ENCODE measurements at regions not wholly inside any gene's neighbourhood (a gene's known extent, or its start where the extent isn't known, plus 50 kb on each side); places are given as distances from the start of the nearest gene placed in this dataset.

DNA sequence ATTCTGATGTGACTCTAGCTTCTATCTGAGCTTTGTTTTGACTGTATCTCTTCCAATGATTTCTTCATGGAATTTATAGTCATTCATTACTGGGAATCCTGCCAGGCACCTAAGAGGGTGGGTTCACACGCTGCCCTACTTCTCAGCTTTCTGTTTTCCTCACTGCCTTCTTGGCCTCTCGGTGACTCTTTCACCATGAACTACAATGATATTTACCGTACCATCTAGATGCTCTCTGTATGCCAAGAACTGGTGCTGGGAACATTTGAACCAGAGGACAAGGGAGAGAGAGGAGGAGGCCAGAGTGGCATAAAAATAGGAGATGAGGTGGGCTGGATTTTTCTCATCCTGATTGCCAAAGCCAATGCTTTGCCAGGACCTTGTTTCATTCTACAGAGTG is 280.0 kb upstream of the P2RY1 start:
- H3K27me3 Mint-ChIP-seq, result peaks cover 28% of the 10 kb centered on the region
- no peaks in the 10 kb centered on the region for H3K9me3 ChIP-seq (ENCODE audit: control insufficient read depth, low read length, poor library complexity, severe bottlenecking)
- DNase-seq (no peak), ATAC-seq (no peak)
- peaks cover 9% of the 10 kb centered on the region for H3K4me1 Mint-ChIP-seq
- H3K36me3 Mint-ChIP-seq (ENCODE audit: low read depth), result no peaks in the 10 kb centered on the region
- H3K27ac Mint-ChIP-seq, result no peak overlapping the region
- H3K4me3 Mint-ChIP-seq, result no peak overlapping the region

DNA sequence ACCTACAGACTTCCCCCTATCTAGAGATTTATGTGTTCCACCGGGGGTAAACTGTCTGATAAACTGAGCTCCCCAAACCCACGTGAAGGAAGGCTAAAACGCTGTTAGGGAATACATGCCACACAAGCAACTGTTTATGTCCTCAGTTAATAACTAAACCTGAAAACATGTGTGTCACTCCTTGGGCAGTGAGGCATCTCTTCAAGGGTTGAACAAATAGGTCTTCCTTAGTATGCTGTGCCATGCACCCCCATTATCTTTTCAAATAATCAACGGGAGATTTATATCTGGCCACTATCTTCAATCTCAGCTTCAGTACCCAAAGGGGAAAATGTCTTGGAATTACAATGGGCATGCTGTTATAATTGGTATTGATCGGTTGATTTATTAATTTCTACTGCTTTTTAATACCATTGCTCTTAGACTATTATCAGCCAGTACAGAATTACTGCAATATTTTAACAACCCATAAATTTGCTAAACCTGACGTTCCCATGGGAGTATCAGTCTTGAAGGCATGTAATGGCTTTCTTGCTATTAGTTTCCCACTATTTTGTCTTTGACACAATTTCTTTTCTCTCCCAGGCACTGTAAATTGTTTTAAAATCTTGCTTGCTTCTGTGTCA is 279.2 kb upstream of the P2RY1 start:
- ATAC-seq, result no peak
- Mint-ChIP-seq H3K27ac (no peak overlapping the region), H3K4me1 (peaks cover 9% of the 10 kb centered on the region), H3K27me3 (peaks cover 30% of the 10 kb centered on the region), H3K36me3 (ENCODE audit: low read depth) (no peaks in the 10 kb centered on the region), H3K4me3 (no peak overlapping the region)
- DNase-seq, result no peak
- no peaks in the 10 kb centered on the region for H3K9me3 ChIP-seq (ENCODE audit: control insufficient read depth, low read length, poor library complexity, severe bottlenecking)

DNA sequence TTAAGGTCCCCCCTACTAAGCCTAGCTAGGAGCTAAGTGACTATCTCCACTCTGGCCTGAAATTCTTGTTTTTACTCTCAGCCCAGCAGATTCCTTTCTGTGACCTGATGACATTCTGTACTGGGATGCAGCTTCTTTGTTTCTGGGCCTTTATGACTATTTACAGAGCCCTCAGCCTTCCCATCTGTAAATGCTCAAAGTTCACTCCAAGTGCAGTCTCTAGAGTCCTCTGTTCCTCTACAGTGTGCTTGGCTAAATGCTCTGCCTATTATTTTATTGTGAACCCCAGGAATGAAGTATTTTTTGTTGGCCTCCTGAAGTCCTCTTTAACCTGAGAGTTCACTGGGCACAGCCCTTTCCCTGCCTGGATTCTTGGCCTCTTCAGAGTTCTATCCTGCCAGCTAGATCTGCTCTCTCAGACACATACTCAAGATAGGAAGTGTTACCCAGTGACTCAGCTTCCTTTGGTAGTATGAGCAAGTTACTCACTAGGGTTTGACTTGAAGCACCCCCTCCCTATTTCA is 278.1 kb upstream of the P2RY1 start:
- DNase-seq (no peak), ATAC-seq (no peak)
- Mint-ChIP-seq H3K27me3 (peaks cover 31% of the 10 kb centered on the region), H3K4me1 (peaks cover 9% of the 10 kb centered on the region), H3K36me3 (ENCODE audit: low read depth) (no peaks in the 10 kb centered on the region), H3K4me3 (no peak overlapping the region), H3K27ac (no peak overlapping the region)
- no peaks in the 10 kb centered on the region for H3K9me3 ChIP-seq (ENCODE audit: control insufficient read depth, low read length, poor library complexity, severe bottlenecking)

DNA sequence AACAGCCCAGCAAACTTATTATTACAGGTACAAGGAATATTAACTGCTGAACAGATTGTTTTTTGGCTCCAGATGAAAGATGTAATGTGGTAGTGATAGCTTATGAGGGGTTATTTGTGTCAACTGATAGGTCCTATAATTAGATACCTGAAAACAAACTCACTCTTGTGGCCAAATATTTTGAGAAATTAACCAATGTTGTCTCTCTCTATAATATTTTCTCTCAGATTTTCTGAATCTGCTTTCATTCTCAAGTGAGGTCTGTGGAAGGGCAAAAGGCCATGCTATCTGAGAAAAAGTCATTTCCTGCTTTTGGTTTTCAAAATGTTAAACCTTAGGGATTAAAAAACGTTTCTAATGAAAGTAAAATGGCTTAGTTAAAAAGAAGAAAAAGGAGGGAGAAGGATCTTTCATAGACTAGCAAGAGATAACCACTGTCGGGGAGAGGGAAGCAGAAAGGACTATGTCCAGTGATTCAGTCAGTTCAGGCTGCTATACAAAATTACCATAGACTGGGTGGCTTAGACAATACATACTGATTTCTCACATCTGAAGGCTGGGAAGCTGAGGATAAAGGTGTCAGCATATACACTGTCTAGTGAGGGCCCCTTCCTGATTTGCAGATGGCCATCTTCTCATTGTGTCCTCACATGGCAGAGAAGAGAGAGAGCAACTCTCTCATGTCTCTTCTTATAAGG is 277.5 kb upstream of the P2RY1 start:
- H3K4me3 Mint-ChIP-seq, result no peak overlapping the region
- peaks cover 31% of the 10 kb centered on the region for H3K27me3 Mint-ChIP-seq

DNA sequence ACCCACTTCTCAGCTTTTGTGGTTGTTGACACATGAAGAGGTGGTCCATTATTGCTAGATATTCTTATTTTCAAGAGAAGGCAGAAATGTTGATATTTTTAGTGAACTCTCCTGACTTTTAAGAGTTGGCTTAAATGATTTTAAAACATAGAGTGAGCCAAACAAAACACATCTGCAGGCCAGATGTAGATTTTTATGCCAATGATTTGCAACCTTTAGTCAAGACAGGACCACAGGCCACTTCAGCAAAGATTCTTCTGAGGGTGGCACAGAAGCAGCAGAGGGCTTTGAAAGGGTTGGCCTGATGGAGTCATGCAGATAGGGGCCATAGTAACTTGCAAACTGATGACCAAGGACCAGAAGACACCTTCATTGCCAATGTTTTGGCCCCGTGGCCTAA is 276.5 kb upstream of the P2RY1 start:
- Mint-ChIP-seq H3K4me1 (peaks cover 9% of the 10 kb centered on the region), H3K27ac (no peak overlapping the region), H3K27me3 (peaks cover 21% of the 10 kb centered on the region), H3K36me3 (ENCODE audit: low read depth) (no peaks in the 10 kb centered on the region), H3K4me3 (no peak overlapping the region)
- no peaks in the 10 kb centered on the region for H3K9me3 ChIP-seq (ENCODE audit: control insufficient read depth, low read length, poor library complexity, severe bottlenecking)
- ATAC-seq (no peak), DNase-seq (no peak)

More for the DNA sequence above, 277.5 kb upstream of the P2RY1 start:
- H3K9me3 ChIP-seq (ENCODE audit: control insufficient read depth, low read length, poor library complexity, severe bottlenecking), result no peaks in the 10 kb centered on the region
- H3K4me1 Mint-ChIP-seq, result peaks cover 9% of the 10 kb centered on the region
- ATAC-seq, result no peak
- DNase-seq, result no peak
- no peak overlapping the region for H3K27ac Mint-ChIP-seq
- no peaks in the 10 kb centered on the region for H3K36me3 Mint-ChIP-seq (ENCODE audit: low read depth)

DNA sequence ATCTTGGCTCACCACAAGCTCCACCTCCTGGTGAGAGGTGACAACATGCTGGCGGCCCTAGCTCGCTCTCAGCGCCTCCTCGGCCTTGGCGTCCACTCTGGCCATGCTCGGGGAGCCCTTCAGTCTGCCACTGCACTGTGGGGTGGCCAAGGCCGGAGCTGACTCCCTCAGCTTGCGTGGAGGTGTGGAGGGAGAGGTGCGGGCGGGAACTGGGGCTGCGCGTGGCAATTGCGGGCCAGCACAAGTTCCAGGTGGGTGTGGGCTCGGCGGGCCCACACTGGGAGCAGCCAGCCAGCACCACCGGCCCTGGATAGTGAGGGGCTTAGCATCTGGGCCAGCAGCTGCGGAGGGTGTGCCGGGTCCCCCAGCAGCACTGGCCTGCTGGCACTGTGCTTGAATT is 275.7 kb upstream of the P2RY1 start:
- H3K27me3 Mint-ChIP-seq, result peaks cover 16% of the 10 kb centered on the region
- H3K27ac Mint-ChIP-seq, result no peak overlapping the region
- H3K36me3 Mint-ChIP-seq (ENCODE audit: low read depth), result no peaks in the 10 kb centered on the region
- no peaks in the 10 kb centered on the region for H3K9me3 ChIP-seq (ENCODE audit: control insufficient read depth, low read length, poor library complexity, severe bottlenecking)
- H3K4me3 Mint-ChIP-seq, result no peak overlapping the region
- DNase-seq, result no peak
- peaks cover 9% of the 10 kb centered on the region for H3K4me1 Mint-ChIP-seq
- no peak for ATAC-seq

DNA sequence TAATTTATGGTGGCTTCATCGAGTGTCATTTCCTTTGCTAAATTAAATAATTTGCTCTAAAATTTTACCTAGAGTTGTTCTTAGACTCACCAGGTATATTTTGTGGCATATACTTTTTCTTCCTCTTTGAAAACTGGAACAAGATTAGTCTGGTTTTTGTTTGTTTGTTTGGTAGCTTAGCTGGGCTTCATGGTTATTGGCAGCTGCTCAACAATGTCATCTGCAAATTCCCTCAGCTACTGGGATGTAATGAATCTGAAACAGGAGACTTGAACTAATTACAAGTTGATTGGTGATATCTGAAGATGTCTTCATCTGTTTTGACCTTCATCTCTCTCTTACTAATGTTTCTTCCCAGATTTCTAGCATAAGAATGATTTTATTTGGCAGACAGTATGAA is 270.5 kb upstream of the P2RY1 start:
- Mint-ChIP-seq H3K27ac (no peak overlapping the region), H3K4me1 (no peaks in the 10 kb centered on the region), H3K4me3 (no peak overlapping the region), H3K36me3 (ENCODE audit: low read depth) (no peaks in the 10 kb centered on the region), H3K27me3 (peaks cover 37% of the 10 kb centered on the region)
- no peaks in the 10 kb centered on the region for H3K9me3 ChIP-seq (ENCODE audit: control insufficient read depth, low read length, poor library complexity, severe bottlenecking)
- ATAC-seq, result no peak
- DNase-seq, result no peak

DNA sequence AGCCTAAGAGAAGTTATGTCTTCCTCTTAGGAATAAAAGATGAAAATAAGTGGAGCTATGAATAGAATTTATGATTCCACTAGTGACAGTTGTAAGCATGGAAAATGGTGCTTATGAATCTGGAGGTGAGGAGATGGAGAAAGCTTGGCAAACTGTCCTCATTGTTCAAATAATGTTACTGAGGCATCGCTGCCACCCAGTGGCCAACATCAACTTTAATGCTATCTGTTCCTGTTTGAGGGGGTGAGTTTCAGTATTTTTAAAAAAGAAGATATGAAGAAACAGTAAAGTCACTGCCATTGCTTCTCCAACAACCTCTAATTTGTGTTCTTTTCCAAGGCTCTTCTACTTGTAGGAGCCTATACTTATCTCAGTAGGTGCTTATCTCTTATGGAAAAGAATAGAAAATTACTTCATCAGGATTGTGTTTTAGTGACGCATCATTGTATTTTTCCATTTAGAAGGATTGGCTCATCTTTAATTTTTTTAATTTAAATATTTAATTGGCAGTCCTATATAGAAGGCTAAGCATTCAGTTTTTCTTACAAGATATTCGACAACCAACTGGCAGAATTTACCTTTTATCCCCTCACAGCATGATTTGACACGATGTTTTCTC is 260.4 kb upstream of the P2RY1 start:
- peaks cover 6% of the 10 kb centered on the region for H3K4me1 Mint-ChIP-seq
- H3K27ac Mint-ChIP-seq, result no peak overlapping the region
- DNase-seq (no peak), ATAC-seq (no peak)
- peaks cover 35% of the 10 kb centered on the region for H3K27me3 Mint-ChIP-seq
- no peak overlapping the region for H3K4me3 Mint-ChIP-seq
- no peaks in the 10 kb centered on the region for H3K9me3 ChIP-seq (ENCODE audit: control insufficient read depth, low read length, poor library complexity, severe bottlenecking)
- peaks cover 2% of the 10 kb centered on the region for H3K36me3 Mint-ChIP-seq (ENCODE audit: low read depth)

DNA sequence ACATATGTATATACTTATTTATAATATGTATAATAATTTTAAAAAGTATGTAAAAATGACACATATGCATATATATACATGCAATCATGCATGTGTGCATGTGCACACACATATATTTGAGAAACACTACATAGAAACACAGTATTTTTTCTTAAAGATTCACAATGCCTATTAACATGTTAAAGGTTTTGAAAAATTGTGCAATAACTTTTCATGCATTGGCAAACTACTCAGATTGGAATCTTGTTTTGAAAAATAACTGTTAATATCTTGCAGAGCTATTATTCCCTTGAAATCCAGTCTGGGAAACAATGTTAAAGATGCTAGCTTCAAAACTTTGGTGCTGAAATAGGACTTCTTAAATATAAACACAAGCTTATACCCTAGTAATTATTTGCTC is 256.2 kb upstream of the P2RY1 start:
- H3K9me3 ChIP-seq (ENCODE audit: control insufficient read depth, low read length, poor library complexity, severe bottlenecking), result no peaks in the 10 kb centered on the region
- ATAC-seq (no peak), DNase-seq (no peak)
- Mint-ChIP-seq H3K4me3 (no peak overlapping the region), H3K27ac (no peak overlapping the region), H3K27me3 (peaks cover 62% of the 10 kb centered on the region), H3K36me3 (ENCODE audit: low read depth) (no peaks in the 10 kb centered on the region), H3K4me1 (peaks cover 3% of the 10 kb centered on the region)

DNA sequence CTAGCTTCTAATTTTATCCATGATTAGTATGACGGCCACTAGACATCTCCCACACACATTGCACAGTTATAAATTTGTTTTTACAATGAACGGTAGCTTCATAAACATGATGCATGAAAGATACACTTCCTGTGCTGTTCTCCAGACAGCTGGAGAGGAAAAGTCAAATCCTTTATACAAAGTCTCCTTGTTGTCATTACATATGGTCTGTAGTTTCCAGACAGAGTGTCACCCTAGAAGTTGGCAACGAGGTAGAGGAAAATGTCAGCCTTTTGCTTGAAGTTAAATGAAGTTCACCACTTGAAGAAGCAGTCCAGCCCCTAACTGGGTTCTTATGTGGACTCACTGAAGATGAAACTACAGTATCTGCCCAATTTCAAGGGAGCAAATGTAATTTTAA is 253.0 kb upstream of the P2RY1 start:
- H3K4me3 Mint-ChIP-seq, result no peak overlapping the region
- DNase-seq (no peak), ATAC-seq (no peak)
- H3K36me3 Mint-ChIP-seq (ENCODE audit: low read depth), result no peaks in the 10 kb centered on the region
- no peaks in the 10 kb centered on the region for H3K9me3 ChIP-seq (ENCODE audit: control insufficient read depth, low read length, poor library complexity, severe bottlenecking)
- no peak overlapping the region for H3K27ac Mint-ChIP-seq
- peaks cover 63% of the 10 kb centered on the region for H3K27me3 Mint-ChIP-seq
- H3K4me1 Mint-ChIP-seq, result no peaks in the 10 kb centered on the region

DNA sequence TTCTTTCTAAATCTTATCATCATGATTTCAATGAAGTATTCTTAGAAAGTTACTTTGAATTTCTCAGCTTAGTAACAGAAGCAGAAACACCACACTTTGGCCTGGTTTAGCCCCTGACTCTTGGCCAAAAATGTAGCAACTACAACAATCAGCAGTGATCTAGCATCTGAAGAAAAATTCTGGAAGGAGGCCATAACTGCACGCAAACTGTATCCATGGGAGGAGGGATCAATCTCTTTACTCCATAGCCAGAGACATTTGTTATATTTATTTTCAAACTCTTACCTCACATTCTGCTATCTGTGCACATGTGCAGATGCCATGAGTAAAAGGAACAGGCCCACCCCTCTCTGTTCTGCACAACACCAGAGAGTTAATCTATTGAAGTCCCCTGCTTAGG is 251.0 kb upstream of the P2RY1 start:
- H3K4me1 Mint-ChIP-seq, result no peaks in the 10 kb centered on the region
- peaks cover 59% of the 10 kb centered on the region for H3K27me3 Mint-ChIP-seq
- no peak for ATAC-seq
- no peak overlapping the region for H3K4me3 Mint-ChIP-seq
- no peaks in the 10 kb centered on the region for H3K9me3 ChIP-seq (ENCODE audit: control insufficient read depth, low read length, poor library complexity, severe bottlenecking)
- no peaks in the 10 kb centered on the region for H3K36me3 Mint-ChIP-seq (ENCODE audit: low read depth)
- H3K27ac Mint-ChIP-seq, result no peak overlapping the region
- no peak for DNase-seq

DNA sequence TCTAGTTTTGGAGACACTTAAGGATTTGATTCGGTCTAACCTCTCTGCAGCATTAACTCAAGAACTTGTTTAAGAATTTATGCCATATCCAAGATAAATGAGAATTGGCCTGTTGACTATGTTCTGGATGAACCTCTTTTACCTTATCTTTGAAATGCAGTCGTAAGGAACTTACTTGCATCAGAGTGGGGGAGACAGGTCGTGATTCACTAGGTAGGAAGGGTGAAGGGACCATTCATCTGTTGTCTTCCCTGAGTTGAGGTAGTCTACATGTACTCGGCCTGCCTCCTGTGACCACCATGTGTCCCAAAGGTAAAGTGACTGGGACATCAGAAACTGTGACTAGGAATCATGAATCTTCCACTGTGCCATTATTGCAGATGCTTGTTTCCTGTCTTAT is 248.0 kb upstream of the P2RY1 start:
- Mint-ChIP-seq H3K27ac (no peak overlapping the region), H3K4me1 (no peaks in the 10 kb centered on the region), H3K27me3 (peaks cover 45% of the 10 kb centered on the region), H3K4me3 (no peak overlapping the region), H3K36me3 (ENCODE audit: low read depth) (no peaks in the 10 kb centered on the region)
- H3K9me3 ChIP-seq (ENCODE audit: control insufficient read depth, low read length, poor library complexity, severe bottlenecking), result no peaks in the 10 kb centered on the region
- no peak for DNase-seq
- ATAC-seq, result no peak

DNA sequence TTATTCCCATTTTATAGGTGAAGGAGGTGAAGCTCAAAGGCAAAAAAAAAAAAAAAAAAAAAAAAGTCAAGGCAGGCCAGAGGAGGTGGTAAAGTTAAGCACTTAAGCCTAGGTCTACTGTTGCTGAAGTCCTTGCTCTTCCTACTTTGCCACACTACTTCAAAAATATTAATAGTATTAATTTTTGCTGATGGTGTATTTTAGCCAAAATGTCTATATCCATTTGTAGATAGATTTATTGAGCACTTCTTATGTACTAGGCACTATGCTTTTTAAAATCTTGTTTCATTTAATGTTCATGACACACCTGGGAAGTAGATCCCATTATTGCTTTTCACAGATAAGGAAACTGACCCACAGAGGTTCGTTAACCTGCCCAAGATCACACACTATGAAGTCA is 247.1 kb upstream of the P2RY1 start:
- H3K27ac Mint-ChIP-seq, result no peak overlapping the region
- DNase-seq, result no peak
- no peaks in the 10 kb centered on the region for H3K9me3 ChIP-seq (ENCODE audit: control insufficient read depth, low read length, poor library complexity, severe bottlenecking)
- peaks cover 38% of the 10 kb centered on the region for H3K27me3 Mint-ChIP-seq
- H3K4me3 Mint-ChIP-seq, result no peak overlapping the region
- no peak for ATAC-seq
- no peaks in the 10 kb centered on the region for H3K4me1 Mint-ChIP-seq
- H3K36me3 Mint-ChIP-seq (ENCODE audit: low read depth), result no peaks in the 10 kb centered on the region

DNA sequence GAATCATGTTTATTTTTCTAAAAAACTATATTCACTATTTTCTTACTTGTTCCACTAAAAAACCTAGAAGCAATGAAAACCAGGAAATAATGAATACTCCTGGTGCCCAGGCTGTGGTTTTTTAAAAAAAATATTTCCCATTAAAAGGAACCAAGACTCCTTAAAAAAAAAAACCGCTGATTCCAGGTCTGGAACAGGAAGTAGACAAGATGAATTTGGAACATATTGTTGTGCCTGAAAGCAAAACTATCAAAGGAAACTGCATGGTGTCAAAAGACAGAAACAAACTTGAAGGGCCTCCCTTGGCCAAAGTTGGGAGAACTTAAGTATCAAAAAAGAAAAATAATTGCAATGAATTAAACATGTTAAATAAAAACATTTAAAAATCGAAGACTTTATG is 245.3 kb upstream of the P2RY1 start:
- Mint-ChIP-seq H3K4me1 (no peaks in the 10 kb centered on the region), H3K27me3 (peaks cover 26% of the 10 kb centered on the region), H3K36me3 (ENCODE audit: low read depth) (no peaks in the 10 kb centered on the region), H3K4me3 (no peak overlapping the region), H3K27ac (no peak overlapping the region)
- no peaks in the 10 kb centered on the region for H3K9me3 ChIP-seq (ENCODE audit: control insufficient read depth, low read length, poor library complexity, severe bottlenecking)
- no peak for ATAC-seq
- DNase-seq, result no peak
